ENCODE measurements at regions not wholly inside any gene's neighbourhood (a gene's known extent, or its start where the extent isn't known, plus 50 kb on each side); places are given as distances from the start of the nearest gene placed in this dataset.

- TF ChIP-seq TOX (CRISPR knock-in tag; IDR thresholded peaks at IDR 0.05; ENCODE audit: borderline replicate concordance) (no peak), ZFP3 (CRISPR knock-in tag; IDR thresholded peaks at IDR 0.05) (no peak), ARNTL (CRISPR knock-in tag; IDR thresholded peaks at IDR 0.05; ENCODE audit: borderline replicate concordance, low read depth) (no peak), ZC3H10 (CRISPR knock-in tag; IDR thresholded peaks at IDR 0.05) (no peak)
- TF ChIP-seq, protein P1, sequence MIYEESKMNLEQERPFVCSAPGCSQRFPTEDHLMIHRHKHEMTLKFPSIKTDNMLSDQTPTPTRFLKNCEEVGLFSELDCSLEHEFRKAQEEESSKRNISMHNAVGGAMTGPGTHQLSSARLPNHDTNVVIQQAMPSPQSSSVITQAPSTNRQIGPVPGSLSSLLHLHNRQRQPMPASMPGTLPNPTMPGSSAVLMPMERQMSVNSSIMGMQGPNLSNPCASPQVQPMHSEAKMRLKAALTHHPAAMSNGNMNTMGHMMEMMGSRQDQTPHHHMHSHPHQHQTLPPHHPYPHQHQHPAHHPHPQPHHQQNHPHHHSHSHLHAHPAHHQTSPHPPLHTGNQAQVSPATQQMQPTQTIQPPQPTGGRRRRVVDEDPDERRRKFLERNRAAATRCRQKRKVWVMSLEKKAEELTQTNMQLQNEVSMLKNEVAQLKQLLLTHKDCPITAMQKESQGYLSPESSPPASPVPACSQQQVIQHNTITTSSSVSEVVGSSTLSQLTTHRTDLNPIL (CRISPR knock-in tag; IDR thresholded peaks at IDR 0.05; ENCODE audit: low read depth) = no peak
Observed at GRCh38 chr3:96538186-96538585, 276.2 kb upstream of the EPHA6 start (continued).

DNA sequence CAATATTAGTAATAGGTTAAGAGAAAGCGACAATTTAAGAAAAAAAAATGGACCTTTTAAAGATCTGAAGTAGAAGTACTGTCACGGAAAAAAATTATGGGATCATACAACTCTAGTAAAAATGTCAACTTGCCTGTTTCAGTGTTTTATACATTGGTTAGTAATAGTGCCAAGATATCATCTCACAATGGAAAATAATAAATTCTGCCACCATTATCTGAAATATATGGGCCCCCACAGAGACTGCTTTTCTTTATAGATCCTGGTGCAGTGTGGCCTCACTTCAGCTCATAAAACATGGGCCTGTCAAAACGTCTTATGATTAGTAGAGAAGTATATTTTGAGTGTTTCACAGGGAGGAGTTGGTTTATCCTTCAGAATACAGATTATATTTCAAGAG lies 266.3 kb upstream of the EPHA6 start:
- ATAC-seq = no peak

DNA sequence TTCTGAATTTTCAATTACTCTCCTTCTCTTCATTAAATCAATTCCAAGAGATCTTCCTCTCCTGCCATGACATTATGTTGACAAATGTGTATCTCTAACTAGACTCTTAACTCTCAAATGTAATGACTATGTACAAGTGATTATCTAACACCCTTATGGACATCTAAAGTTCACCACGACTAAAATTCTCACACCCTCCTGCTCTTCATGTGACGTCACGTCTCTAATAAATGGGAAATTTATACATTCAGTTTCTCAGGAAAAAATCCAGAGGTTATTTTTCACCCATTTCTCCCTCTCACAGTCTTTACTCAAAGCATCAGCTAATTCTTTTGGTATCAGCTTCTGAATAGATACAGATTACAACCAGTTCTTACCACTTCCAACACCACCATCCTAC lies 237.5 kb upstream of the EPHA6 start:
- TF ChIP-seq BACH2 (CRISPR knock-in tag; IDR thresholded peaks at IDR 0.05; ENCODE audit: borderline replicate concordance) (no peak), SNAI2 (CRISPR knock-in tag; IDR thresholded peaks at IDR 0.05) (no peak), PATZ1 (CRISPR knock-in tag; IDR thresholded peaks at IDR 0.05; ENCODE audit: borderline replicate concordance) (no peak), ZNF8 (CRISPR knock-in tag; IDR thresholded peaks at IDR 0.05) (no peak), PPARA (CRISPR knock-in tag; IDR thresholded peaks at IDR 0.05; ENCODE audit: borderline replicate concordance) (no peak), ZC3H10 (CRISPR knock-in tag; IDR thresholded peaks at IDR 0.05) (no peak), CSDC2 (CRISPR knock-in tag; IDR thresholded peaks at IDR 0.05) (no peak), TOX (CRISPR knock-in tag; IDR thresholded peaks at IDR 0.05; ENCODE audit: borderline replicate concordance) (no peak), TCF4 (CRISPR knock-in tag; IDR thresholded peaks at IDR 0.05; ENCODE audit: borderline replicate concordance) (no peak), ZFP30 (CRISPR knock-in tag; IDR thresholded peaks at IDR 0.05) (no peak), RARB (CRISPR knock-in tag; IDR thresholded peaks at IDR 0.05) (no peak), OSR1 (CRISPR knock-in tag; IDR thresholded peaks at IDR 0.05) (no peak), ESRRG (CRISPR knock-in tag; IDR thresholded peaks at IDR 0.05) (no peak), GLIS3 (CRISPR knock-in tag; IDR thresholded peaks at IDR 0.05) (no peak), TSHZ2 (CRISPR knock-in tag; IDR thresholded peaks at IDR 0.05) (no peak)
- TF ChIP-seq, protein P2, sequence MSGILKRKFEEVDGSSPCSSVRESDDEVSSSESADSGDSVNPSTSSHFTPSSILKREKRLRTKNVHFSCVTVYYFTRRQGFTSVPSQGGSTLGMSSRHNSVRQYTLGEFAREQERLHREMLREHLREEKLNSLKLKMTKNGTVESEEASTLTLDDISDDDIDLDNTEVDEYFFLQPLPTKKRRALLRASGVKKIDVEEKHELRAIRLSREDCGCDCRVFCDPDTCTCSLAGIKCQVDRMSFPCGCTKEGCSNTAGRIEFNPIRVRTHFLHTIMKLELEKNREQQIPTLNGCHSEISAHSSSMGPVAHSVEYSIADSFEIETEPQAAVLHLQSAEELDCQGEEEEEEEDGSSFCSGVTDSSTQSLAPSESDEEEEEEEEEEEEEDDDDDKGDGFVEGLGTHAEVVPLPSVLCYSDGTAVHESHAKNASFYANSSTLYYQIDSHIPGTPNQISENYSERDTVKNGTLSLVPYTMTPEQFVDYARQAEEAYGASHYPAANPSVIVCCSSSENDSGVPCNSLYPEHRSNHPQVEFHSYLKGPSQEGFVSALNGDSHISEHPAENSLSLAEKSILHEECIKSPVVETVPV (CRISPR knock-in tag; IDR thresholded peaks at IDR 0.05) = no peak
- TF ChIP-seq, protein P3, sequence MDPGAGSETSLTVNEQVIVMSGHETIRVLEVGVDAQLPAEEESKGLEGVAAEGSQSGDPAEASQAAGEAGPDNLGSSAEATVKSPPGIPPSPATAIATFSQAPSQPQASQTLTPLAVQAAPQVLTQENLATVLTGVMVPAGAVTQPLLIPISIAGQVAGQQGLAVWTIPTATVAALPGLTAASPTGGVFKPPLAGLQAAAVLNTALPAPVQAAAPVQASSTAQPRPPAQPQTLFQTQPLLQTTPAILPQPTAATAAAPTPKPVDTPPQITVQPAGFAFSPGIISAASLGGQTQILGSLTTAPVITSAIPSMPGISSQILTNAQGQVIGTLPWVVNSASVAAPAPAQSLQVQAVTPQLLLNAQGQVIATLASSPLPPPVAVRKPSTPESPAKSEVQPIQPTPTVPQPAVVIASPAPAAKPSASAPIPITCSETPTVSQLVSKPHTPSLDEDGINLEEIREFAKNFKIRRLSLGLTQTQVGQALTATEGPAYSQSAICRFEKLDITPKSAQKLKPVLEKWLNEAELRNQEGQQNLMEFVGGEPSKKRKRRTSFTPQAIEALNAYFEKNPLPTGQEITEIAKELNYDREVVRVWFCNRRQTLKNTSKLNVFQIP (CRISPR knock-in tag; IDR thresholded peaks at IDR 0.05; ENCODE audit: borderline replicate concordance, low read depth) = no peak
- no peak for ATAC-seq

More for the DNA sequence above, 266.3 kb upstream of the EPHA6 start:
- no peak for TF ChIP-seq TOX (CRISPR knock-in tag; IDR thresholded peaks at IDR 0.05; ENCODE audit: borderline replicate concordance)
- no peak for TF ChIP-seq SNAI2 (CRISPR knock-in tag; IDR thresholded peaks at IDR 0.05)
- TF ChIP-seq CSDC2 (CRISPR knock-in tag; IDR thresholded peaks at IDR 0.05) = no peak
- no peak for TF ChIP-seq ISL1 (CRISPR knock-in tag; IDR thresholded peaks at IDR 0.05)
- no peak for TF ChIP-seq ZFP30 (CRISPR knock-in tag; IDR thresholded peaks at IDR 0.05)
- TF ChIP-seq ARNTL (CRISPR knock-in tag; IDR thresholded peaks at IDR 0.05; ENCODE audit: borderline replicate concordance, low read depth) = no peak
- no peak for TF ChIP-seq GLIS3 (CRISPR knock-in tag; IDR thresholded peaks at IDR 0.05)
- TF ChIP-seq PPARA (CRISPR knock-in tag; IDR thresholded peaks at IDR 0.05; ENCODE audit: borderline replicate concordance) = no peak
- no peak for TF ChIP-seq TCF4 (CRISPR knock-in tag; IDR thresholded peaks at IDR 0.05; ENCODE audit: borderline replicate concordance)
- no peak for TF ChIP-seq ZFP3 (CRISPR knock-in tag; IDR thresholded peaks at IDR 0.05)
- TF ChIP-seq ESRRG (CRISPR knock-in tag; IDR thresholded peaks at IDR 0.05) = no peak
- TF ChIP-seq BACH2 (CRISPR knock-in tag; IDR thresholded peaks at IDR 0.05; ENCODE audit: borderline replicate concordance) = no peak
- no peak for TF ChIP-seq ZNF565 (CRISPR knock-in tag; conservative IDR thresholded peaks at IDR 0.05; ENCODE audit: low read depth)
- TF ChIP-seq ZNF70 (CRISPR knock-in tag; IDR thresholded peaks at IDR 0.05) = no peak
- no peak for TF ChIP-seq ZC3H10 (CRISPR knock-in tag; IDR thresholded peaks at IDR 0.05)
- TF ChIP-seq, protein P2 (CRISPR knock-in tag; IDR thresholded peaks at IDR 0.05) = no peak
- TF ChIP-seq, protein P3 (CRISPR knock-in tag; IDR thresholded peaks at IDR 0.05; ENCODE audit: borderline replicate concordance, low read depth) = no peak
